NB4 (cell line): ENCODE measurements at regions not wholly inside any gene's neighbourhood (a gene's known extent, or its start where the extent isn't known, plus 50 kb on each side); places are given as distances from the start of the nearest gene placed in this dataset.

Experiments
- CTCF ChIP-seq: IDR thresholded peaks from one replicate; pipeline ENCODE4 v1.5.1; 2012; ENCODE audit warnings: low read depth, low read length
- MYC ChIP-seq: IDR thresholded peaks from 2 replicates; pipeline ENCODE4 v1.6.1; 2011; ENCODE audit warnings: low read depth, low read length
- POLR2A ChIP-seq: IDR thresholded peaks from 2 replicates; pipeline ENCODE4 v1.6.1; 2011; ENCODE audit warnings: mild to moderate bottlenecking; ENCODE audit not compliant: insufficient read length; ENCODE audit errors: extremely low read depth

GRCh38 chr2:15814403-15814802 is 125.9 kb upstream of the MYCN start:
- TF ChIP-seq MYC: no peak
- TF ChIP-seq CTCF: no peak
- TF ChIP-seq POLR2A: no peak
